B cell (primary cell): ENCODE measurements at regions not wholly inside any gene's neighbourhood (a gene's known extent, or its start where the extent isn't known, plus 50 kb on each side); places are given as distances from the start of the nearest gene placed in this dataset.

ENCODE experiments used
- ATAC-seq: fragments of 200-7000 bp; cut with Tn5 transposase; one replicate; pipeline ENCODE4 v1.10.0; 2021; ENCODE audit warnings: low read depth, mild to moderate bottlenecking, moderate number of reproducible peaks, moderate library complexity
- CTCF ChIA-PET: fragments of 350-600 bp; sonication (Branson Sonifier 250); formaldehyde crosslinking; loops from one replicate; lab custom pipeline; 2021; ENCODE audit warnings: antibody characterized with exemption, inconsistent platforms; lab: Charles Lee
- POLR2A ChIA-PET: fragments of 350-600 bp; sonication (Branson Sonifier 250); formaldehyde crosslinking; loops from one replicate; lab custom pipeline; 2021; ENCODE audit warnings: antibody characterized with exemption; lab: Charles Lee
- DNase-seq: peaks from one replicate; pipeline ENCODE4 v3.0.0; 2013
- H2AFZ ChIP-seq: 2 replicates; pipeline ENCODE4 v1.6.1; 2012; ENCODE audit warnings: mild to moderate bottlenecking, low read depth, low read length; ENCODE audit not compliant: insufficient read depth, poor library complexity, severe bottlenecking
- H3K27ac ChIP-seq, 2 donors: 1 replicate in 1 of 2; 2 replicates in 1 of 2; pipeline ENCODE4 v1.5.1; 2012 to 2013; ENCODE audit warnings: low read length in 2 of 2, mild to moderate bottlenecking in 2 of 2, moderate library complexity in 1 of 2
- H3K27me3 ChIP-seq, 4 experiments: fragments of 200-600 bp in 1 of 4; sonication (generic) in 1 of 4; replicated peaks in 1 of 4; 1 replicate in 2 of 4; 2 replicates in 2 of 4; pipeline versions ENCODE4 v1.6.1 to v1.7.0; 2013 to 2016; ENCODE audit warnings: low read length in 3 of 4, mild to moderate bottlenecking in 2 of 4, mixed read lengths in 1 of 4, moderate library complexity in 1 of 4; ENCODE audit not compliant: insufficient read depth in 4 of 4, control insufficient read depth in 3 of 4; ENCODE audit errors: control extremely low read depth in 1 of 4
- H3K36me3 ChIP-seq, 2 experiments: replicated peaks in 1 of 2; 1 replicate in 1 of 2; 2 replicates in 1 of 2; pipeline versions ENCODE4 v1.6.1 to v1.7.1; 2013; ENCODE audit warnings: low read length in 1 of 2; ENCODE audit not compliant: insufficient read depth in 2 of 2, control insufficient read depth in 1 of 2; ENCODE audit errors: control extremely low read depth in 1 of 2, extremely low read depth in 1 of 2
- H3K4me1 ChIP-seq, 2 donors: fragments of 200-600 bp in 1 of 2; sonication (generic) in 1 of 2; 1 replicate in 1 of 2; 2 replicates in 1 of 2; pipeline versions ENCODE4 v1.5.1 to v1.6.1; 2013 to 2017; ENCODE audit warnings: low read length in 2 of 2; ENCODE audit not compliant: control insufficient read depth in 2 of 2, insufficient read depth in 2 of 2
- H3K4me2 ChIP-seq: replicated peaks from 2 replicates; pipeline ENCODE3; 2012; ENCODE audit warnings: mild to moderate bottlenecking, low read depth, low read length; ENCODE audit not compliant: poor library complexity, severe bottlenecking
- H3K4me3 ChIP-seq, 5 experiments: fragments of 200-600 bp in 1 of 5; sonication (generic) in 1 of 5; 1 replicate in 3 of 5; 2 replicates in 2 of 5; pipeline versions ENCODE4 v1.5.1 to v1.7.0; 2011 to 2016; ENCODE audit warnings: low read length in 4 of 5, mild to moderate bottlenecking in 4 of 5, low read depth in 2 of 5, control low read depth in 1 of 5, moderate library complexity in 1 of 5; ENCODE audit not compliant: insufficient read depth in 1 of 5; ENCODE audit errors: control extremely low read depth in 1 of 5, extremely low read depth in 1 of 5
- H3K79me2 ChIP-seq: fragments of 200-600 bp; sonication (generic); one replicate; pipeline ENCODE4 v1.6.0; 2016; ENCODE audit warnings: low read length; ENCODE audit not compliant: control insufficient read depth, insufficient read depth
- H3K9ac ChIP-seq: fragments of 200-600 bp; sonication (generic); 2 replicates; pipeline ENCODE4 v1.6.1; 2017; ENCODE audit warnings: mild to moderate bottlenecking, low read length, moderate library complexity
- H3K9me3 ChIP-seq, 3 donors: one replicate each; pipeline versions ENCODE4 v1.6.1 to v1.7.1; 2013; ENCODE audit warnings: low read length in 2 of 3; ENCODE audit not compliant: control insufficient read depth in 2 of 3, insufficient read depth in 1 of 3; ENCODE audit errors: control extremely low read depth in 1 of 3
- H4K20me1 ChIP-seq: 2 replicates; pipeline ENCODE4 v1.6.0; 2012; ENCODE audit warnings: mild to moderate bottlenecking, low read length; ENCODE audit not compliant: insufficient read depth, control insufficient read depth, poor library complexity, severe bottlenecking
- H3K27ac Mint-ChIP-seq: one replicate; pipeline ENCODE4 v1.8.0; 2021; ENCODE audit warnings: mixed read lengths
- H3K27me3 Mint-ChIP-seq: one replicate; pipeline ENCODE4 v1.8.0; 2021; ENCODE audit warnings: mixed read lengths
- H3K4me1 Mint-ChIP-seq: one replicate; pipeline ENCODE4 v1.8.0; 2021; ENCODE audit warnings: mixed read lengths
- H3K4me3 Mint-ChIP-seq: one replicate; pipeline ENCODE4 v1.8.0; 2021; ENCODE audit warnings: mixed read lengths
- H3K9me3 Mint-ChIP-seq: one replicate; pipeline ENCODE4 v1.8.0; 2022; ENCODE audit warnings: mixed read lengths; ENCODE audit not compliant: insufficient read depth
- CTCF ChIP-seq: fragments of 200-600 bp; IDR thresholded peaks from one replicate; pipeline ENCODE4 v1.8.0; 2022; ENCODE audit warnings: antibody characterized with exemption, mild to moderate bottlenecking
- EZH2 ChIP-seq: IDR thresholded peaks from 2 replicates; pipeline ENCODE4 v1.6.1; 2012; ENCODE audit warnings: borderline replicate concordance, low read depth, mild to moderate bottlenecking, moderate library complexity, low read length; ENCODE audit not compliant: insufficient read depth, poor library complexity, severe bottlenecking
- WGBS: methylation state at CpG from one replicate; pipeline ENCODE4 v1.1.5; 2013; ENCODE audit warnings: missing lambda C conversion rate; ENCODE audit not compliant: insufficient coverage; 5-methylcytosine and 5-hydroxymethylcytosine counted together
- intact Hi-C: fragments of 100-400 bp; cut with micrococcal nuclease; formaldehyde crosslinking; loops from one replicate; pipeline ENCODE4 v1.10.0; 2022

DNA sequence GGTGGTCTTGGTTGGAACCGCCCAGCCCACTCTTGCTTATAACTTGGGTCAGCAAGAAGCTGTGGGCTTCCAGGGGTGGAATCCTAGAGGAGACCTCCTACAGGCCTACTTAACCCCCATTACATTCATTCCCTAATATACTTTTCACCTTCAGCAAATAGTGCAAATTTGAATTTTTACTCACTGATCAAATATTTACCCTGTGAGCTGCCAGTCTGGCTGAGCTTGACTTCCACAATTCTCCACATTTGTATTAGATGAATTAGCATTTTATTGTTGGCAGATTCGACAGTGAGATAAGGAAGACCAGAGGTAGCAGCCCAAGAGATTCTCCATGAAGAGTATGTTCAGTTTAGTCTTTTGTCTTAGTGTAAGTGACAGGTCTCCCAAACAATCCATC is 199.6 kb downstream of the BCOR start:
- no peaks in the 10 kb centered on the region for H3K9me3 ChIP-seq
- Mint-ChIP-seq H3K4me1 (peaks cover 2% of the 10 kb centered on the region), H3K27me3 (peaks cover 4% of the 10 kb centered on the region), H3K9me3 (no peaks in the 10 kb centered on the region), H3K27ac (no peak overlapping the region), H3K4me3 (no peak overlapping the region)
- H4K20me1 ChIP-seq, result no peaks in the 10 kb centered on the region
- H2AFZ ChIP-seq, result no peak overlapping the region
- H3K4me1 ChIP-seq, result peaks cover 0 to 4% of the 10 kb centered on the region in 2 donors
- H3K4me2 ChIP-seq, result no peak overlapping the region
- ChIA-PET CTCF (no interaction called here), POLR2A (no interaction called here)
- H3K9ac ChIP-seq, result no peak overlapping the region
- H3K36me3 ChIP-seq, result no peaks in the 10 kb centered on the region
- intact Hi-C loops, result no loop called here
- H3K27me3 ChIP-seq, result peaks cover 0 to 2% (median 0%) of the 10 kb centered on the region in 4 experiments
- H3K4me3 ChIP-seq, result no peak overlapping the region
- no peak for TF ChIP-seq EZH2
- no peak for TF ChIP-seq CTCF
- no peak for DNase-seq
- ATAC-seq, result no peak
- no CpG with 5 or more reads among the region's 2 CpGs for WGBS
- no peak overlapping the region for H3K27ac ChIP-seq
- H3K79me2 ChIP-seq, result no peaks in the 10 kb centered on the region

DNA sequence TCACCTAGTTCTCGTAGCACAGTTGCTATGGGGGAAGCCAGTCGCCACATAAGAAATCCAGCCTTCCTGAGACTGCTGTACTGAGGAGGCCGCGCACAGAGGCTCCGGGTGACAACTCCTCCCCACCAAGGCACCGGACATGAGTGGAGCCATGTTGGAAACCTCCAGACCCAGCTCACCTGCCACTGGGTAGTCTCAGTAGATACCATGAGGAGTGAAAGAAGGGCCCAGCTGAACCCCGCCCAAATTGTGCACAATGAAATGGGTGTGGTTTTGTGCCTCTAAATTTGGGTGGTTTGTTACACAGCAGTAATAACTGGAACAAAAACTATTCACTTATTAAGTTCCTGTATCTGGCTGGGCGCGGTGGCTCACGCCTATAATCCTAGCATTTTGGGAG is 198.7 kb downstream of the BCOR start:
- Histone ChIP-seq H3K4me3 (no peak overlapping the region), H3K79me2 (no peaks in the 10 kb centered on the region), H3K4me1 (peaks cover 0 to under 1% of the 10 kb centered on the region in 2 donors), H3K9ac (no peak overlapping the region), H3K27me3 (peaks cover 0 to 2% (median 0%) of the 10 kb centered on the region in 4 experiments), H3K27ac (no peak overlapping the region), H4K20me1 (no peaks in the 10 kb centered on the region), H3K4me2 (no peak overlapping the region), H3K9me3 (no peaks in the 10 kb centered on the region), H3K36me3 (no peaks in the 10 kb centered on the region), H2AFZ (no peak overlapping the region)
- TF ChIP-seq CTCF (no peak), EZH2 (no peak)
- Mint-ChIP-seq H3K4me3 (no peak overlapping the region), H3K4me1 (no peaks in the 10 kb centered on the region), H3K27me3 (peaks cover 4% of the 10 kb centered on the region), H3K9me3 (no peaks in the 10 kb centered on the region), H3K27ac (no peak overlapping the region)
- intact Hi-C loops, result no loop called here
- ATAC-seq (no peak), DNase-seq (no peak)
- WGBS, result no CpG with 5 or more reads among the region's 10 CpGs
- CTCF ChIA-PET, result interaction anchor here (0.6 kb wide), 1 partner anchor 216 kb away, joined by 3 read pairs; no protein-coding TSS in a partner anchor
- POLR2A ChIA-PET, result no interaction called here
